GM12873 (cell line): ENCODE measurements at regions not wholly inside any gene's neighbourhood (a gene's known extent, or its start where the extent isn't known, plus 50 kb on each side); places are given as distances from the start of the nearest gene placed in this dataset.

Experiments used
- TF ChIP-seq, protein P1 (sequence below): IDR thresholded peaks from 2 replicates; pipeline ENCODE4 v1.5.1; 2012; ENCODE audit warnings: low read depth, mild to moderate bottlenecking, moderate library complexity, low read length, control low read depth; ENCODE audit not compliant: insufficient read depth; ENCODE audit errors: missing control alignments

DNA sequence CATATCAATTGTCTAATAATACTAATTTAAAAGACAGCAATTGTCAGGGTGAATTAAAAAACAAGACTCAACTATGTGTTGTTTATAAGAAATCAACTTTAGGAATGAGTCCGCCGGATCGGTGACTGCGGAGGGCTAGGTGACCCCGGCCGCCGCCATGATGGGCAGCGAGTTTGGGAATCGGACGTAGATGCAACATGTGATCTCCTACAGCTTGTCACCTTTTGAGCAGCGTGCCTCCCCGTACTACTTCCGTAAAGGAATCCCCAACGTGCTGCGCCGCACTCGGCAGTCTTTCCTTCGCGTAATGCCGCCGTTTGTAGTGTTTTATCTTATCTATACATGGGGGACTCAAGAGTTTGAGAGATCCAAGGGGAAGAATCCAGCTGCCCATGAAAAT, 742.5 kb upstream of the PABPC4L start:
- TF ChIP-seq, protein P1, sequence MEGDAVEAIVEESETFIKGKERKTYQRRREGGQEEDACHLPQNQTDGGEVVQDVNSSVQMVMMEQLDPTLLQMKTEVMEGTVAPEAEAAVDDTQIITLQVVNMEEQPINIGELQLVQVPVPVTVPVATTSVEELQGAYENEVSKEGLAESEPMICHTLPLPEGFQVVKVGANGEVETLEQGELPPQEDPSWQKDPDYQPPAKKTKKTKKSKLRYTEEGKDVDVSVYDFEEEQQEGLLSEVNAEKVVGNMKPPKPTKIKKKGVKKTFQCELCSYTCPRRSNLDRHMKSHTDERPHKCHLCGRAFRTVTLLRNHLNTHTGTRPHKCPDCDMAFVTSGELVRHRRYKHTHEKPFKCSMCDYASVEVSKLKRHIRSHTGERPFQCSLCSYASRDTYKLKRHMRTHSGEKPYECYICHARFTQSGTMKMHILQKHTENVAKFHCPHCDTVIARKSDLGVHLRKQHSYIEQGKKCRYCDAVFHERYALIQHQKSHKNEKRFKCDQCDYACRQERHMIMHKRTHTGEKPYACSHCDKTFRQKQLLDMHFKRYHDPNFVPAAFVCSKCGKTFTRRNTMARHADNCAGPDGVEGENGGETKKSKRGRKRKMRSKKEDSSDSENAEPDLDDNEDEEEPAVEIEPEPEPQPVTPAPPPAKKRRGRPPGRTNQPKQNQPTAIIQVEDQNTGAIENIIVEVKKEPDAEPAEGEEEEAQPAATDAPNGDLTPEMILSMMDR: no peak

DNA sequence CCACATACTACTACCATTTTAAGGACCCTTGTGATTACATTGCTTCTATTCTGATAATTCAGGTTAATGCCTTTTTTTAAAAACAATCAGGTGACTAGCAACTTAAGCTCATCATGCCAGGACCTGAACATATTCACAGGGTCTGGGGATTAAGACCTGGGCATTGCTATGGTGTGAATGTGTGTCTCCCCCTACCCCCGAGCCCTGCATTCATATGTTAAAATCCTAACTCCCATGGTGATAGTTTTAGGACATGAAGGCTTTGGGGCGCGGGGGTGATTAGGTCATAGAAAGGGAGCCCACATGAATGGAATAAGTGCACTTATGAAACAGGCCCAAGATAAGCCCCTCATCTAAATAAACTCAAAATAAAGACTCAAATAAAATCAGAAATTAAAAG, 734.4 kb upstream of the PABPC4L start:
- TF ChIP-seq, protein P1: no peak

DNA sequence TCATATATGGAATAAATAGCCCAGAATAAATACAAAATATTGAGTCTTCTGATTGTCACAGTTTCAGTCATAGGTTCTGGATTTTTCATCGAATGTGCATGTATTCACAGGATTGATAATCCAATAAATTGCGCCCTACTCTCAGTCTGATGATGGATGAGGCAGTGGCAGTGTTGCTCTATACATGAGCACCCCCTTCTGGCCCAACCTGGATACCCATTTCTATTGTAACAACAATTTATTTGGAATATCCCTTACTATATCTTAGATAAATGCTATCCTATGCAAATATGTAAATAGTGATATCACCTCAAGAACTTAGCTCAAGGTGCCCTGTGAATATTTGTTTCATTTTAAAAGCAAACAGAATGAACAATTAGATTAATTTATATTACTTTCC, 733.7 kb upstream of the PABPC4L start:
- TF ChIP-seq, protein P1: peak; percentile 28

DNA sequence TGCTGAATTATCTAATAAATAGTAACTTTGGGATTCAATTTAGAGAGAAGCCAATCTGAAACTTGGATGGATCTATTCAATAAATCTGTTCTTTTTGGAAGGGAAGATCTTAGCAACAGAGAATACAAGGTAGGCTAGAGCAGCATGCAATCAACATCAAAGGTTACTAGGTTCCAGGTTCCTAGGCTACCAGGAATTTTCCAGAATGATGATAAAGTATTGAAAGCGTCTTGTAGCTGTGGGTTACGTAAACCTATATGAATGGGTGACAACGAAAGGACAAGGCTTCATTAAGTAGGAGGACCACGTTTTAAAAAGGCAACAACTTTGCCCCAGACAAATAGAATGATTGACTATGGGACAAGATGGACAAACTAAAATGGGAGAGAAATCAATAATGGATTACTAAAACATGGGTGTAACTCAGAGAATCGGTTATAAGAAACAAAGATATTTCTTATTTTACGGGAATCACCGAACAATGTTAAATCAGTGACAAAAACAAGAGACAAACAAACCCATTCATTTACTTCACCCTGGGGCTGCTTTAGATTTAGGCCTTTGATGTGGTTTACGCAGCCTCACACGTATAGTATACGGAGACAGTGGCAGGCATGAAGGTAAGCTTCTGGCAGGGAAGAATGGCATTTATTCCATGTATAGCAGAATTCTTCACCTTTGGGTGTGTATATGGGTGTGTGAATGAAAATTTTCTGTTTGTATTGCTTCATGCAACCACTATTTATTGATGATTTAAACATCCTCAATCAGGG, 732.6 kb upstream of the PABPC4L start:
- TF ChIP-seq, protein P1: no peak

DNA sequence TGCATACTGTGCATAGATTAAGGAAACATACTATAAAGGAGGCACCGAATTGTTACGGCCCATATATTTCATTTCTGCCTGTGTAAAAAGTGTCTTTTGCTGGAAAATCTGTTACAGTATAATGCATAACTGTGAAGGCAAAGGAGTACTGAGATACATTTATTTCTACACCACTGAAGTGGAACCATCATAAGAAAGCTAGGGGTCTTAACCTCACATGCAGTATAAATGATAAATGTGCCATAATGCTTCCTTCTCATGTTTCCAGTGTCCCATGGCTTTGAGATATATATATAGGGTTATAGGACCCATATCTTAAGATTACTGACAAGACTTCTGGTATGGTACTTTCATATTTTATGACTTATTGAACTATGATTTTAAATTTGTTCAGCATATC, 713.8 kb upstream of the PABPC4L start:
- TF ChIP-seq, protein P1: no peak

DNA sequence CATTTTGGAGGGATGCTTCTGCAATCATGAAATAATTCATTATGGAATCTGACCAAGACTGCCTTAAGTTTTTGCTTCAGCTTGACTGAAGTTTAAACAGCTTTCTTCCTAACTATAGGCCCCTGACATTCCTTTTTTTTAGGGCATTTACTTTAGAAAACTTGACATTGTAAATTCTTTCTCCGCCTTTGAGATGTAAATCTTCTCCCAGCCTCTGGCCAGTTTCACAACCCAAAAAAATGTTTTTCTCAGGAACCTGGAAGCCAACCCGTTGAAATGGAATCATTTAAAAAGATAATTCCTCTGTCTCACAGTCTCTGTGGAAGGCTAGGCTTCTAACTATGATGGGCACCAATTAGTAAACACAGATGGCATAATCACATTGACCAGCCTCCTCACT, 710.4 kb upstream of the PABPC4L start:
- TF ChIP-seq, protein P1: no peak

DNA sequence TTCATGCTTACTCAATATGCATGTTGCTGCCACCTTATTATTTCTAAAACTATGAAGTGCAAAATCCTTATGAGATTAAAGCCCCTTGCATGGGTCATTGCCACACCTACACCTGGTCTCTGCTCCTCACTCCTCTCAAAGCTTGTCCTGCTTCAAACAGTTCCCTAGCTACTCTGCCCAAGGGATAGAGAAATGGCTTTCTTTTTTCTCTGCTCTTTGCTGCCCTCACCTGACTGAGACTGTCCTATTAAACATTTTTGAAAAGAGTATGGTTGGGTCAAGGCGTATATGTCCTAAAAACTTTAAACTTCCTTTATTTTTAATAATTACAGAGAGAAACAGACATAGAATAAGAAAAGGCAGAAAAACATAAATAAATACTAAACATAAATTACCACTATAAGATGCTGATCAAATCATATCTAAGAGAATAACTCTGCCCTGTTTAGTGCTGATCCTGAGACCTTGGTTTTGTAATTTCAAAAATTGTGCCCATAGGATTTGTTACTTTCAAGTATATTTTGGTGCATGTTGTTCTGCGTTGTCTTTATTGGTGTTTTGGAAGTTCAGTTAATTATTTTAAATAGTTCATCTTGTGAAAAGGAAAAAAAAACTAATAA, 704.9 kb upstream of the PABPC4L start:
- TF ChIP-seq, protein P1: peak; percentile 3
